ENCODE measurements at regions not wholly inside any gene's neighbourhood (a gene's known extent, or its start where the extent isn't known, plus 50 kb on each side); places are given as distances from the start of the nearest gene placed in this dataset.
"Not testable (repeated sequence)": the region's sequence is repeated elsewhere in the genome, so short reads cannot be mapped to it uniquely, and the experiment has no call there.

- no peak for TF ChIP-seq CREB1 (CRISPR knock-in tag; IDR thresholded peaks at IDR 0.05; ENCODE audit: low read depth)
- TF ChIP-seq, protein P1, sequence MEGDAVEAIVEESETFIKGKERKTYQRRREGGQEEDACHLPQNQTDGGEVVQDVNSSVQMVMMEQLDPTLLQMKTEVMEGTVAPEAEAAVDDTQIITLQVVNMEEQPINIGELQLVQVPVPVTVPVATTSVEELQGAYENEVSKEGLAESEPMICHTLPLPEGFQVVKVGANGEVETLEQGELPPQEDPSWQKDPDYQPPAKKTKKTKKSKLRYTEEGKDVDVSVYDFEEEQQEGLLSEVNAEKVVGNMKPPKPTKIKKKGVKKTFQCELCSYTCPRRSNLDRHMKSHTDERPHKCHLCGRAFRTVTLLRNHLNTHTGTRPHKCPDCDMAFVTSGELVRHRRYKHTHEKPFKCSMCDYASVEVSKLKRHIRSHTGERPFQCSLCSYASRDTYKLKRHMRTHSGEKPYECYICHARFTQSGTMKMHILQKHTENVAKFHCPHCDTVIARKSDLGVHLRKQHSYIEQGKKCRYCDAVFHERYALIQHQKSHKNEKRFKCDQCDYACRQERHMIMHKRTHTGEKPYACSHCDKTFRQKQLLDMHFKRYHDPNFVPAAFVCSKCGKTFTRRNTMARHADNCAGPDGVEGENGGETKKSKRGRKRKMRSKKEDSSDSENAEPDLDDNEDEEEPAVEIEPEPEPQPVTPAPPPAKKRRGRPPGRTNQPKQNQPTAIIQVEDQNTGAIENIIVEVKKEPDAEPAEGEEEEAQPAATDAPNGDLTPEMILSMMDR (conservative IDR thresholded peaks at IDR 0.05; ENCODE audit: low read depth in 2 of 2): no peak
- no peak for TF ChIP-seq POLR2AphosphoS5 (IDR thresholded peaks at IDR 0.05; ENCODE audit: low read depth)
Observed at GRCh38 chr16:60204181-60204580, 1470.1 kb upstream of the GOT2 start (continued).

- DNase-seq (ENCODE audit: low spot score): peak; percentile 61
- peaks cover 67% of the 10 kb centered on the region for H3K4me1 Mint-ChIP-seq
- peaks cover 36% of the 10 kb centered on the region for H3K4me1 ChIP-seq (ENCODE audit: insufficient read depth)
Observed at GRCh38 chr16:60203525-60204124, 1469.5 kb upstream of the GOT2 start.

DNA sequence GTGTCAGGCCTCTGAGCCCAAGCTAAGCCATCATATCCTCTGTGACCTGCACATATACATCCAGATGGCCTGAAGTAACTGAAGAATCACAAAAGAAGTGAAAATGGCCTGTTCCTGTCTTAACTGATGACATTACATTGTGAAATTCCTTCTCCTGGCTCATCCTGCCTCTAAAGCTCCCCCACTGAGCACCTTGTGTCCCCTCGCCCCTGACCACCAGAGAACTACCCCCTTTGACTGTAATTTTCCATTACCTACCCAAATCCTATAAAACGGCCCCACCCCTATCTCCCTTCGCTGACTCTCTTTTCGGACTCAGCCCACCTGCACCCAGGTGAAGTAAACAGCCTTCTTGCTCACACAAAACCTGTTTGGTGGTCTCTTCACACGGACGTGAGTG, 1466.6 kb upstream of the GOT2 start:
- H3F3A ChIP-seq (replicated peaks; ENCODE audit: low read depth); H3K4me3 ChIP-seq; H3K9me2 ChIP-seq (ENCODE audit: insufficient read depth); H3K4me2 ChIP-seq; H3K9me3 Mint-ChIP-seq; ATAC-seq; H3K27me3 ChIP-seq (ENCODE audit: insufficient read depth); H4K20me1 ChIP-seq (replicated peaks; ENCODE audit: insufficient read depth); DNase-seq (ENCODE audit: low spot score); H3K36me3 Mint-ChIP-seq (ENCODE audit: low read depth); H3K27me3 Mint-ChIP-seq (ENCODE audit: insufficient read depth, low read depth, poor library complexity); H2AFZ ChIP-seq; H3K79me2 ChIP-seq (replicated peaks; ENCODE audit: insufficient read depth); H3K36me3 ChIP-seq (ENCODE audit: insufficient read depth); H3K27ac Mint-ChIP-seq; H3K27ac ChIP-seq (ENCODE audit: low read depth); H3K4me3 Mint-ChIP-seq: not testable (repeated sequence)
- peaks cover 17% of the 10 kb centered on the region for H3K4me1 ChIP-seq (ENCODE audit: insufficient read depth)
- H3K4me1 Mint-ChIP-seq: peaks cover 45% of the 10 kb centered on the region

More at GRCh38 chr16:60203525-60204124, 1469.5 kb upstream of the GOT2 start:
- H3K27ac ChIP-seq (ENCODE audit: low read depth): no peak overlapping the region
- no peak overlapping the region for H3K4me3 ChIP-seq
- Mint-ChIP-seq H3K9me3 (peaks cover 2% of the 10 kb centered on the region; the same call in 1 of the 3 replicates), H3K27ac (no peak overlapping the region), H3K4me3 (no peak overlapping the region), H3K27me3 (ENCODE audit: insufficient read depth, low read depth, poor library complexity) (peaks cover 6% of the 10 kb centered on the region), H3K36me3 (ENCODE audit: low read depth) (0 out of 3 replicates have a peak, but pooled peaks cover 3% of the 10 kb centered on the region)
- no peak for ATAC-seq
- H3K9me2 ChIP-seq (ENCODE audit: insufficient read depth): no peaks in the 10 kb centered on the region
- no peaks in the 10 kb centered on the region for H3F3A ChIP-seq (replicated peaks; ENCODE audit: low read depth)
- no peak overlapping the region for H2AFZ ChIP-seq
- H3K36me3 ChIP-seq (ENCODE audit: insufficient read depth): no peaks in the 10 kb centered on the region
- H4K20me1 ChIP-seq (replicated peaks; ENCODE audit: insufficient read depth): no peaks in the 10 kb centered on the region
- H3K4me2 ChIP-seq: no peak overlapping the region
- TF ChIP-seq STAT1 (IDR thresholded peaks at IDR 0.05; ENCODE audit: unreplicated experiment): no peak
- no peak for TF ChIP-seq ZNF114 (CRISPR knock-in tag; IDR thresholded peaks at IDR 0.05)
- no peak for TF ChIP-seq NANOG (IDR thresholded peaks at IDR 0.05; ENCODE audit: borderline replicate concordance)
- TF ChIP-seq, protein P1 (conservative IDR thresholded peaks at IDR 0.05; ENCODE audit: low read depth in 2 of 2): peak; percentile 60 to 73
- no peaks in the 10 kb centered on the region for H3K79me2 ChIP-seq (replicated peaks; ENCODE audit: insufficient read depth)
- H3K27me3 ChIP-seq (ENCODE audit: insufficient read depth): no peaks in the 10 kb centered on the region
